GM12891 (cell line): ENCODE measurements at regions not wholly inside any gene's neighbourhood (a gene's known extent, or its start where the extent isn't known, plus 50 kb on each side); places are given as distances from the start of the nearest gene placed in this dataset.

Source experiments
- POLR2A ChIP-seq: IDR thresholded peaks from 2 replicates; pipeline ENCODE4 v1.6.1; 2011; ENCODE audit warnings: low read depth, low read length, control low read depth
- POLR2AphosphoS5 ChIP-seq: IDR thresholded peaks from 2 replicates; pipeline ENCODE4 v1.6.1; 2011; ENCODE audit warnings: low read depth, low read length, control low read depth
- TAF1 ChIP-seq: IDR thresholded peaks from 2 replicates; pipeline ENCODE4 v1.6.1; 2011; ENCODE audit warnings: low read depth, low read length, control low read depth

DNA sequence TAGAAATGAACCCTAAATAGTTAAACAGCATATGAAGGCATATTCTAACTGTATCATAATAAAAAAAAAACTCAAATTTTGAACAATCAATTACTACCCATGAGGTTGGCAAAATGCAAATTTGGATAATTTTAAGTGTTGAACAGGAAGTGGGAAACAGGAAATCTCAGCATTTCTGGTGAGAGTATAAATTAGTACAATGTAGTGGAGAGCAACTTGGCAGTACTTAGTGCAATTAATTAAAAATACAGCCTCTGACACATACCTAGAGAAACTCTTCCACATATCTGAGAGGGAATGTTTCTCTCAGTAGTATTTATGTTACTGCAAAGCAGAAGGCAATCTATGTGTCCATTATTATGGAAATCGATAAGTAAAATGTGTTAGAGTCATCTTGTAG is 96.8 kb downstream of the TUSC7 start:
- TF ChIP-seq POLR2A (no peak), TAF1 (no peak), POLR2AphosphoS5 (no peak)
